ENCODE measurements at regions not wholly inside any gene's neighbourhood (a gene's known extent, or its start where the extent isn't known, plus 50 kb on each side); places are given as distances from the start of the nearest gene placed in this dataset.
A peak's percentile ranks its signal among the peaks of the same experiment; 100 is the strongest.
"Not testable (repeated sequence)": the region's sequence is repeated elsewhere in the genome, so short reads cannot be mapped to it uniquely, and the experiment has no call there.

DNA sequence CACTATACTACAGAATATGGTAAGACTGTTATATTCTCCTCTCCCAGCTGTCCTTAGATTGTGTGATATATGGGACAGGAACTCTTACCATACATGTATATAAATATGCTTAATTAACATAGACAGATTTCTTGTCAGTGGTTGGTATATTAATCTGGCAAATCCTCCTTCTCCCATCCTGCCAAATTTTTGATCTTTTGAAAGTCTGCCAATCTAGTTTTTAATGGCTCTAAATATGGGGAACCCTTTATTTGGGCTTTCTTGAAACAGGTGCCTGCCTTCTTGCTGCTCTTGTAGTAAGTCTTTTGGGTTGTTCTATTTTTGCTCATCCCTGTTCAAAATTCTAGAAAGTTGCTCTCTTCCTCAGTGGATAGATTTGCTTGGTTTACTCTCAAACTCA is 63.5 kb downstream of the SPATA31D1 start:
- DNase-seq = no peak

- DNase-seq = no peak
Observed at GRCh38 chr9:82054264-82055015, 65.9 kb downstream of the SPATA31D1 start.

DNA sequence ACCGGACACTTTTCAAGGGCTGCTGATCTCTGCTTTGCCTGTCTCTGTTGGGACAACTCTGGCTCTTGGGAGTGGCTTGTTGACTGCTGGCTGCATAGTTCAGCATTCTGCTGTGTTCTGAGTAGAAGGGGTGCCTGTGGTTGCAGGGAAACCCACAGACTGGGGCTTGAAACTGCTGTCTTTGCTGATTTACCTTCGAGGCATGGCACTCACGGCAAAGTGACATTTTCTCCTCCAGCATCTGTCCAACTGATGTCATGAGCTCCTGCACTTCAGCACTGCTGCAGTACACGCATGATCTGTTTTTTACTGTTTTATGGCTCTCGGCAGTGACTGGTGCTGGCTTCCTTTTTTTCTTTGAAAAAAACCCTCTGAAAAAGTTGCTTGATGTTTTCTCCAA is 69.2 kb downstream of the SPATA31D1 start:
- no peak for DNase-seq

- DNase-seq = not testable (repeated sequence)
Observed at GRCh38 chr9:82061801-82062200, 73.2 kb downstream of the SPATA31D1 start.

DNA sequence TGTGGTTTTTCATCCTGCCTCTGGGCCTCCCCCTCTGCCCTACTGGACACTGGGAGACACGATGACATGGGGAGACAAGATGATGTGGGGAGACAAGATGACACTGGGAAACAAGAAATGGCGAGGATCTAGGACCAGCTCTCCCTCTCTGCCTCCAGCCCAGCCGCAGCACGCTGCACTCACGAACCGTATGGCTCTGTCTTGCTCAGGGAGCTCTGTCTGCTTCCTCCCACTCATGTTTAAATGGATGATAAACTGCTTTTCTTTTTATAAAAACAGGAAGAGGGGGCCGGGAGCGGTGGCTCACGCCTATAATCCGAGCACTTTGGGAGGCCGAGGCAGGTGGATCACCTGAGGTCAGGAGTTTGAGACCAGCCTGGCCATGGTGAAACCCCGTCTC is 73.7 kb downstream of the SPATA31D1 start:
- no peak for DNase-seq

DNA sequence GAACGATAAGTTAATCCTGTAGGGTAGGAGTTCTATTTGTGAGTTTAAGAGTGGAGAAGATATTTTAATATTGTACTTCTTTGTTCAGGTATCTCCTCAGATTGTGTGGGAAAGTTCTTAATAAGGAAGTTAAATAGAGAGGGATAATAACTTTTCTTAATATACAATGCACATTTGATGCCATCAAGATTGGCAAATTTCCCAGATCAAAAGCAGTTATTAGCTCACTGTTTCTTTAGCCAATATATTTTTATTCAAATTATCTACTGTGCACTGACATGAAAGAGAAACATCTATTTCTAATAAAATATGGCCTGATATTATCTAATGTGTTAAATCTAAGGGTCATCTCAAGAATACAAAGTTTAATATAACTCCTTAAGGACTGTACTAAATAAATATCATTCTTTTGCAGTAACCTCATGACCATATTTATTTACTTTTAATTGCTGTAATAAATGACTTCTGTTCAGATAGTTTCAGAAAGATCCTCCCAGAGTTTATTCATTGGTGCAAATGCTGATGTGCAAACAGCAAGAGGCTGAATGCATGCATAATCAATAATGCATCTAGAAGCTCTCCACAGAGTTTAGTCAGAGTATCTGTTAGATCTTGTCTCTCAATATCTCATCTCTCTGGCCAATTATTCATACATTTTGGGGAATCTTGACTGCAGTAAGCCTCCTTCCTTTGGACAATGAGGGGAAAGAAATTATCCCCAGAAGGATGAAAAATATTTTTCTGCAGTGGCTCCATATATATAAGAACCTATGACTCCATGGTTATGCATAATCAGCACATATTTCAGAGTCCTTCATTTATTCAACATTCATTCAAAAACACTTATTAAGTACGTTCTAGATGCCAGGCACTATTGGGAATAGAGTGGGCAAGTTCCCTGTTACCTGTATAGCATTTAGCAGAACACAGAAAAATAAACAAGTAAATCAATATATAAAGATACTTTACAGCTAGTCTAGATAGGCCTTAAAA is 85.3 kb downstream of the SPATA31D1 start:
- no peak for DNase-seq

GRCh38 chr9:82080265-82080664 is 91.7 kb downstream of the SPATA31D1 start:
- DNase-seq = no peak

DNA sequence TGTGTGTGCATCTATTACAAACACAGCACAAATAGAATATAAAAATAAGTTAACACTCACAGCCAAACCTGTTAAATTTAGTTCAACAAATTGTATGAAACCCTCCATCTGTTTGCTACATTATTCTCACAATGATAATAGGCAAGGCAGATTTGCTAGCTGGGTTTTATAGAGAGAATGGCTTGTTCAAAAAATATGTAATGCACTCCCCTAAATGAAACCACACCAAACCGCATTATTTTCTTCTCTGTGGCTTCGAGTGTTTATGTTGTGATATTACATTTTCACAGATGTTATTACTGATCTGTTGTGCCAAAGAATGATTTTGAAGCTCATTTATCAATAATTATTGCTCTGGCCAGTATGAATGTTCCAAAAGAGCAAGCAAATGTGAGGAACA is 92.9 kb downstream of the SPATA31D1 start:
- no peak for DNase-seq

- no peak for DNase-seq
Observed at GRCh38 chr9:82082563-82082962, 94.0 kb downstream of the SPATA31D1 start.

DNA sequence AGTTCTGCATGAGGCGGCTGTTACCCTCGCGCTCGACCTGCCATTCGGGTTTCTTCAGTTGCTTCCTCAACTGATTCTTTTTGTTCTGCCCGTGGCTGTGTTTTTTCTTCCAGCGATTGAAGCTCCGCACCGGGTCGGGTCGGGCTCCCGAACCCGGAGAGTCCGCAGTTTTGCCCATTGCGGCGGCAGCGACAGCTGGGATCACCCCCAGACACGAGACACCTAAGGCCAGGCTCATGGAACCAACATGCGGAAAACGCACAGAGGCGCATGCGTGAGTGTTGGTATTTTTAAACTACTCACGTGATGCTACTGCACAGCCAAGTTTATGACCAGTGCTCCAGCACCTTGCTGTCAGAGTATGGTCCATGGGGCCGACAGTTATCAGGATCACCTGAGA is 100.0 kb downstream of the SPATA31D1 start:
- DNase-seq = no peak

GRCh38 chr9:82090046-82090445 is 101.5 kb downstream of the SPATA31D1 start:
- no peak for DNase-seq

GRCh38 chr9:82091100-82091499 is 102.5 kb downstream of the SPATA31D1 start:
- no peak for DNase-seq

- DNase-seq = no peak
Observed at GRCh38 chr9:82091610-82092009, 103.0 kb downstream of the SPATA31D1 start.

DNA sequence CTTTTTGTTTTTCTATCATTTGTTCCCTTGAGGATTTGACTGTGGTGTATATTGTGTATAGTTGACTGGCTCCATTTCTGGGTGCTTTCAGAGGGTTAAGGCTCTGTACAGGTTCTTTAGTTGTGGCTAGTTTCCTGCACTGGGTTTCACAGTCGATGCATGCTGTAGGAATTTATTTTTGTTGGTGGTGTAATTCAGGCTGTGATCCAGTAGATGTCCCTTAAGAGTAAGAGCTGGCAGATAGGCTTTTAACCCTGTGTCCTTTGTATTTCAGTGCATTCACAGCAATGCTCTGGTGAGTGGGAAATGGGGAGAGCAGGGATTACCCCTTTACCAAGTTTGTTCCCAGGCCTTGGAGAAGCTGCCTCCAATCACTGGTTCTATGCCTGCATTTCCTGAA is 112.9 kb downstream of the SPATA31D1 start:
- no peak for DNase-seq

- DNase-seq = no peak
Observed at GRCh38 chr9:82104252-82104651, 115.7 kb downstream of the SPATA31D1 start.

DNA sequence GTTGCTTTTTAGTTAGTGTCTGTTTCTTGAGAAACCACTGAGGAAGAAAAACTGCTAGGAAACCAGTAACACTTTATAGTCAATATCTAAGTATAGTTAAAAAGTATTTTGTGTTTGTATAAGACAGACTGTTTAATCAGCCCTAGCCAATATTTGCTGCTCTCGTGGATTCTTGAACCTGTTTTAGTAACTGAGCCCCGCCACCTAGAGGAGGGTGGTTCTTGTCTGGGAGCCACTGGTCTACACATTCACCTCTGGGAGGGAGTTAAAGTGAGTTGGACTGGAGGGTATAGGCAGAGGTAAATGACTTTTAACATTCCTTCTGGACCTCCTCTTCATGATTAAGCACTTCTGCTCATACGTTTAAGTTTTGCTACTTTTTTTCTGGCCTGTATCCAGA is 117.2 kb downstream of the SPATA31D1 start:
- DNase-seq = no peak

GRCh38 chr9:82106536-82106935 is 118.0 kb downstream of the SPATA31D1 start:
- no peak for DNase-seq

GRCh38 chr9:82108474-82108873 is 119.9 kb downstream of the SPATA31D1 start:
- DNase-seq = no peak

DNA sequence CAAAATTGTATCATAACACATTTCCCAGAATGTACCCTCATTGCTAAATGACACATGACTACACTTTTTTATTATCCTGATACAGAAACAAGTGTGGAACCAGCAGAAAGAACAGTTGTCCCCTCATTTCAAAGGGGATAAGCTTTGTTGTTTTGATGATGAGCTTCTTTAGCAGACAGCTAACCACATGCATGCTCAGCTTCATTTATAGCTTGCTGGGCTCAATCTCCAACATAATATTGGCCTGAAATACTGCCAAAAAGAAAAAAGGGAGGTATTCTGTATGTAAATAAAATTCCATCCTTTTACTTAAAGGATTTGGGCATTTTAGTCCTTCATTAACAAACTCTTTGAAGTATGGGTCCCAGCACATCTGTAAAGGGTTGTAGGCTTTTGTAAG is 120.4 kb downstream of the SPATA31D1 start:
- no peak for DNase-seq

- DNase-seq = peak in 1 of 2 donors; percentile 6
Observed at GRCh38 chr9:82109626-82110025, 121.1 kb downstream of the SPATA31D1 start.

DNA sequence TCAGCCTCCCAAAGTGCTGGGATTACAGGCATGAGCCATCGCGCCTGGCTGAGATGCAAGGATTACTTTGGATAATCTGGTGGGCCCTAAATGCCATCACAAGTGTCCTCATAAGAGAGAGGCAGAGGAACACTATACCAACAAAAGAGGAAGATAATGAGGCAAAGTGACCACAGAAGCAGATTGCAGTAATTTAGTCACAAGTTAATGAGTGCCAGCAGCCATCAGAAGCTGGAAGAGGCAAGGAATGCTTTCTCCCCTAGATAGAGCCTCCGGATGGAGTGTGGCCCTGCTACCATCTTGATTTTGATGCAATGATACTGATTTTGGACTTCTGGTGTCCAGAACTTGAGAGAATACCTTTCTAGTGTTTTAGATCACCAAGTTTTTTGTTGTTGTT is 122.3 kb downstream of the SPATA31D1 start:
- peak; percentile 7 to 50 for DNase-seq

DNA sequence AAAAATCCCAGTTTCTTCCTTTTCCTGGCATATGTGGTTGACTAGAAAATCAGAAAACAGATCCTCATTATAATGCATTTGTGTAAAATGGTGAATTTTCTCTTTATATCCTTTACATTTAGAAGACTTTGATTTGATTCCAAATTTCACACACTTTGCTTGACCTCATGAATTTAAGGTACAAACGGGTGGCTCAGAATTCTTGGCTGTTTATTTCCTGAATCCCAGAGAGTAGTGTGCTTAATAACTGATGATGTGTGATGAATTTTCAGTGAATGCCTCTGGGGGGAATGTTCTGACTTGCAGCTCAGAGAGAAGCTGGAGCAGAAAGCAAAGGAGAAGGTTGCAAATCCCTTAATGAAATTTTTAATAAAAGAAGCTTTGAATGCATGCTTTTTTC is 126.8 kb downstream of the SPATA31D1 start:
- no peak for DNase-seq

- peak in 1 of 2 donors; percentile 7 for DNase-seq
Observed at GRCh38 chr9:82115900-82116299, 127.3 kb downstream of the SPATA31D1 start.

- no peak for DNase-seq
Observed at GRCh38 chr9:82116556-82116955, 128.0 kb downstream of the SPATA31D1 start.

All from inflammatory macrophage treated with lipopolysaccharide for 1 hour (primary cell).